GM19463 (cell line): ENCODE measurements at regions not wholly inside any gene's neighbourhood (a gene's known extent, or its start where the extent isn't known, plus 50 kb on each side); places are given as distances from the start of the nearest gene placed in this dataset.
"Not testable (repeated sequence)": the region's sequence is repeated elsewhere in the genome, so short reads cannot be mapped to it uniquely, and the experiment has no call there.

Experiments used
- ATAC-seq: cut with Tn5 transposase; IDR thresholded peaks from one replicate; pipeline ENCODE4 v1.9.1; 2021; ENCODE audit warnings: mild to moderate bottlenecking, moderate library complexity; ENCODE audit not compliant: unreplicated experiment

GRCh38 chr14:84065811-84066210 lies 1464.1 kb upstream of the FLRT2 start:
- no peak for ATAC-seq

- no peak for ATAC-seq
These were observed 1461.7 kb upstream of the FLRT2 start for GRCh38 chr14:84068288-84068687.

GRCh38 chr14:84071061-84071460 lies 1458.9 kb upstream of the FLRT2 start:
- ATAC-seq: no peak

DNA sequence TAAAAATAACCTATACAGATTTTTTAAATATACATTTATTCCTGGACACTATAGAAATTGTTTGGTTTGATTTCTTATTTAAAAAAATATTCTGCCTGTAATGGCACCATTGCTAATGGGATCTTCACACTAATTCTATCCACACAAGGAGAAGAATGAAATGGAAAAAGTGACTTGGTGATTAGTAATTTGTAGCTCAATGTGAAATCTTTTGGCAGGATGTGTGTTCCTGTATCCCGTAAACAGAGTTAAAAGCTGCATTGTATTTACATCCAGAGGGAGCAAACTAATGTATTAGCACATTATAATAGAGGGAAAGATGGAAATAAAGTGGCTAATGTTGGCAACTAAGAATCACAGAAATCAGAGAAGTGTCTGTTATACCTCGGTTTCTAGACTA lies 1455.3 kb upstream of the FLRT2 start:
- no peak for ATAC-seq

DNA sequence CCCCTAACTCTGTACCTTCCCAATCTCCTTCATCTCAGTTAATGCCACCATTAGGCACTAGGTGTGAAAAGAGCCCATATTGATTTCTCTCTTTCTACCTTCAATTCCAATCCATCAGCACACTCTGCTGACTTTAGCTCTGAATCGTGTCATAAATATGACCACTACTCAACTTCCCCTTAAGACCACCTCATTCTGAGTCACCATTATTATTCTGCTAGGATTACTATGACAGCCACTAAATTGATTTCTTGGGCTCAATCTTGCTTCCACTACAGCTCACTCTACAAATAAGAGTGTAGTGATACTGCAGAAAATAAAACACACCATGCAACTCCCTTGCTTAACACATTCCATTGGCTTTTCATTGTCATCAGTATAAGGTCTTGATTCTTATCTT lies 1449.0 kb upstream of the FLRT2 start:
- no peak for ATAC-seq

DNA sequence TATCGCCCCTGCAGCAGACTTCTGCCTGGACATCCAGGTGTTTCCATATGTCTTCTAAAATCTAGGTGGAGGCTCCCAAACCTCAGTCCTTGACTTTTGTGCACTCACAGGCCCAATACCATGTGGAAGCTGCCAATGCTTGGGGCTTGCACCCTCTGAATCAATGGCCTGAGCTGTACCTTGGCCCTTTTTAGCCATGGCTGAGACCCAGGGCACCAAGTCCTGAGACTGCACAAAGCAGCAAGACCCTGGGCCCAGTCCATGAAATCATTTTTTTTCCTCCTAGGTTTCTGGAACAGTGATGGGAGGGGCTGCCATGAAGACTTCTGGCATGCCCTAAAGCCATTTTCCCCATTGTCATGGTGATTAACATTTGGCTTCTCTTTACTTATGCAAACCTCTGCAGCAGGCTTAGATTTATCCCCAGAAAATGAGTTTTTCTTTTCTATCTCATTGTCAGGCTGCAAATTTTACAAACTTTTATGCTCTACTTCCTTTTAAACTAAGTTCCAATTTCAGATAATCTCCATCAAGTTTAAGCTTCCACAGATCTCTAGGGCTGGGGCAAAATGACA lies 1445.8 kb upstream of the FLRT2 start:
- ATAC-seq: no peak

GRCh38 chr14:84085493-84085892 lies 1444.5 kb upstream of the FLRT2 start:
- no peak for ATAC-seq

GRCh38 chr14:84086714-84087113 lies 1443.2 kb upstream of the FLRT2 start:
- no peak for ATAC-seq

- ATAC-seq: no peak
These were observed 1441.9 kb upstream of the FLRT2 start for GRCh38 chr14:84087986-84088531.

DNA sequence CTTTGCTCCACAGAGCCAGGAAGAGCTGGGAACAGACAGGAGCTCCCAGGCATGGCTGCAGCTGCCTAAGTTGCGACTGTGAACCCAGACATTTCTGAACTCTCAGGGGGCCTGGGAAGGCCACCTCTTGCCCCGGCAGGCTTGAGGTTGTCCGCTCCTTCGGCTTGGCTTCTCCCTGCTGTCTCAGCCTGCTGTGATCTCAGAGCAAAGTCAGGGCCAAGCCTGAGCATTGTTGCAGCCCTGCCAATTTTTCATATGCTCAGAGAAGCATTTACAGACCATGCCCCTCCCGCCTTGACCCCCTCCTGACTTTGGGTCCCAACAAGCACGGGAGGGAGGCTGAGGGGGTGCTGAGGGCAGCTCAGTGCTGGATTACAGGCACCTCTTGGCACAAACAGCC lies 1439.1 kb upstream of the FLRT2 start:
- ATAC-seq: no peak

DNA sequence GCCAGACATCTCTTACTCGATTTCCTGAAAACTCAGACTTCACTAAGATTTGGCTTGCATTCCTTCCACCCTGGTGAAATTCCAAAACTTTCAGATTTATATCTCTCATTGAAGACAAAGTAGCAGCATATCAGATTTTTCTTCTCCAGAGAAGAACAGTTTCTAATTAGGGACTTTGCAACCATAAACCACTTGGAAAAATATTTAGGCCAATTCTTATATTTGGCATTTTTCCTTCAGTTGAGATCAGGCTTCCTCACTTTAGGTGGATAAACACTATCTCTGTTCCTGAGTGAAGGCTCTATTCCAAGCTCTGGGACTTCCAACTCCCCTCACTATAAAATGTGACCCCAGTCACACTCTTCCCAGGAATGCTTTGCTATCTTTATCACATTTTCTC lies 1434.3 kb upstream of the FLRT2 start:
- ATAC-seq: no peak

DNA sequence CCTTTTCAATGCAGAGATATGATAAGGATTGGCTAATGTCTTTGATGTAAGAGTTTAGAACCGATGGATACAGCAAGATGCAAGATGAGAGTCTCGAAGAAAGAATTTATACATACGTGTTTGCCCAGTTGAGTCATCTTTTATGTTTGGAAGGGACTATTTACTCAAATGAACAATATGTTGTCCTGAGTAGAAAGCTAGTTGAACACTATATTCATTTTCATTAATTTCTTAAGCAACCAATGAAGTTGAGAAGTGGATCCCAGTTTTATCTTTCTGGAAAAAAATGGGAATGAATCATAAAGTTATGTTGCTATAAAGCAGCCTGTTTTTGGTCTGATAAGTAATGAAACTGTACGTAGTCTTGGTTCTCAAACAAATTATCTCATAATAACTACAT lies 1431.7 kb upstream of the FLRT2 start:
- ATAC-seq: no peak

GRCh38 chr14:84099560-84099959 lies 1430.4 kb upstream of the FLRT2 start:
- not testable (repeated sequence) for ATAC-seq

GRCh38 chr14:84107835-84108343 lies 1422.1 kb upstream of the FLRT2 start:
- no peak for ATAC-seq

DNA sequence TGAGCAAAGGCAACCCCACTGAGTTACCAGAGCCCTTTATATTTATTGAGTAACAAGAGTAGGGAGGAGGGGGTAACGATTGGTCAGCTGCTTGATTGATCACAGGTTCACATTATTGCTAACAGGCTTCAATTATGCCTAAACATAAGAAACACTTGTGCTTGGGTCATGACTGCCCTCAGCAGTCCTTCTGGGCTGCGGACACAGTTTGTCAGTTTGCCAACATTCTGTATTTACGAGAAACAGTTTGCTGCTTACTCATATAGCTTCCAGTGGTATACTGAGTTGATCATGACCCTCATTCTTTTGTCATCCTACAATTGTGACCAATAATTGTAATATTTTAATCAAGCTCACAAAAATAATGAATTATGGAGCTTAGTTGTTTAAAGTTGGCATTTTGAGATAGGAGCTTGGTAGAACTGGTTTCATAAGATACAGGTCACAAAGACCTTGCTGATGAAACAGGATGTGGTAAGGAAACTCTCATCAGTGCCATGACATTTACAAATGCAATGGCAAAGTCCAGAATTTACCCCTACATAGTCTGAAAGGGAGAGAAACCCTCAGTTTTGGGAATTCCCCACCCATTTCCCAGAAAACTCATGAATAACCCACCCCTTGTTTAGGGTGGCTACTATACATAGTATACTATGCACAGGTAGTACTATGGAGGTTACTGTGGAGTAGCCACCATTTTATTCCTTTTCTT lies 1421.0 kb upstream of the FLRT2 start:
- ATAC-seq: no peak

GRCh38 chr14:84112589-84112988 lies 1417.4 kb upstream of the FLRT2 start:
- no peak for ATAC-seq

DNA sequence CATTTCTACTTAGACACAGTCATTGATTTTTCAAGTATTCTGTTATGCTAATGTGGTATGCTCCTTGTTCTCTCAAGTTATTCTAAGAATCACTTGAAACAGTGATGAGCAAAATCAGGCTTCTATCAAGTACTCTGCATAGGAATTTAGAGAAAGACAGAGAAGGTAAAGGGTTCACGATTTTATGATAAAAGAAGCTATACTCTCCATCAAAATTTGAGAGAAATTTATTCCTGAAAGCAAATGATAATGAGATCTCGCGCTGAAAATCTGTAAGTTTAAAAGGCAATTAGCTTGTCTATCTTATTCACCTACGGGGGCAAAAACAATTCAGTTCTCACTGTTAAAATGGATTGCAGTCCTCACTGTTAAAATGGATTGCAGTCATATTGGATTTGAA lies 1404.3 kb upstream of the FLRT2 start:
- no peak for ATAC-seq

DNA sequence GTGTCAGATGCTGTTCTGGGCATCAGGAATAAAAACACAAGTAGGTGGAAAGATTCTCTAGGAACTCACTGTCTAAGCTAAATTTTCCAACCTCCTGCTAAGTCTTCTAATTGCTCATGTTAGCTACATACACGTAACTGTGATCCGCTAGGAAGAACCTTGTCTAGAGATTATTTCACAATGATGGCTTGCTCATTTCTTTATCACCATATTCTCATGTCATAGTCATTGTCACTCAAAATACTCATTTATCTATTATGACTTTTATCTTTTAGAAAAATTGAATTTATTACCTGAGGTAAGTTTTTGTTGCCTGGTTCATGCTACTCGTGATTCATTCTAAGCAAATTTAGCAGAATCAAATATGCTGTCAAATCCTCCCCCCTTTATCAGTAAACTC lies 1402.4 kb upstream of the FLRT2 start:
- ATAC-seq: no peak

DNA sequence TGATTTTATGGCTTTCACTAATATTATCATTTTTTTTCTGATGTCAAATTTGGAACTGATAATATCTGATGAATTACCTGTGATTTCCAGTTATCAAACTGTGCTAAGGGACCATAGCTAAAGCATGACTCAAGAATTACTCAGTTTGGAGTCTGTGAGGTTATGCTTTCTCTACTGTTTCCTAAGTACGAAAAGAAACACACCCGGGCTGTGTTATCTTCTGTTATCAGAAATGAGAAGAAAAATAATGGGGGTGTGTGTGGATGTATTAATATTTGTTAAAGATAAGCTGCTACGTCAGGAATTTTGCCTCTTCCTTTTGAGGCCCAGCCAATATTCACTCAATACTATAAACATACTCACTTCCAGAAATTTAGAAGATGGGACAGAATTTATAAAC lies 1401.9 kb upstream of the FLRT2 start:
- ATAC-seq: no peak

DNA sequence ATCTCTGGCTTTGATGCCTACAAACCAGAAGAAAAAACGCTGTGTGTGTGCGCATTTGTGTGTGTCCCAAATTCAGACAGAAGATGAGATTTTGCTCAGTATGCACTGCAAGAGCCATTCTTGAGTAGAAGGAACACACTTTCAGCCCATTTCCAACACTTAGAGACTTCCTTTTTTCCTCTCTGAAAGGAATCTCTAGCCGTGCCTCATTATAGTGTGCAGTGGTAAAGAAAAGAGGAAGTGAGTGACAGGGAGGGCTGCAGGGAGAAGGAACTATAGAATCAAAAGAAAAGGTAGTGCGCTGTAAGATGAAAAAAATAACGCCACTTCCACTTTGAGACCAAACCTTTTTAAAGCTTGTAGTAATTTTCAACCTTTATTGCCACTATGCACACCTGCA lies 1400.9 kb upstream of the FLRT2 start:
- ATAC-seq: no peak

GRCh38 chr14:84129941-84130340 lies 1400.0 kb upstream of the FLRT2 start:
- ATAC-seq: no peak

DNA sequence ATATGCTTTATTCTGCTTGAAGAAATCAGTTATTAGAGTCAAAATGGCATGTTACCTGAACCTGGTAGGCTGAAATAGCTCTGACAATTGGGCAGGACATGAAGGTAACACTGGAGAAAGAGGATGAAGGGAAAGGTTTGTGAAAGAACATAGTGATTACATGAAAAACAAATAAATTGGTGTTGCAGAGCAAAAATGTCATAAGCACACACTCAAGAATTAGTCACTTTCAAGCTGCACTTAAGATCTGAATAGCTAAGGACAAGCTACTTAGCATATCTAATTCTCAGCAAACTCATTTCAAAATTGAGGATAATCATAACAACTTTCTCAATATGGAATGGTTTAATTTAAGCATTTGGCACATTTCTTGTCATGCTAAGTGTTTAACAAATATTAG lies 1398.0 kb upstream of the FLRT2 start:
- no peak for ATAC-seq
